DND-41 (cell line): ENCODE measurements at regions not wholly inside any gene's neighbourhood (a gene's known extent, or its start where the extent isn't known, plus 50 kb on each side); places are given as distances from the start of the nearest gene placed in this dataset.

Experiments
- ATAC-seq: fragments of 200-7000 bp; cut with Tn5 transposase; 3 replicates; pipeline ENCODE4 v1.9.1; 2021; ENCODE audit warnings: low read depth; ENCODE audit not compliant: insufficient read depth
- DNase-seq: peaks from one replicate; pipeline ENCODE4 v3.0.0-alpha.2; 2020
- H2AFZ ChIP-seq: 2 replicates; pipeline ENCODE4 v1.6.0; 2012; ENCODE audit warnings: low read depth, low read length
- H3K27ac ChIP-seq: 2 replicates; pipeline ENCODE4 v1.5.1; 2012; ENCODE audit warnings: low read length, inconsistent platforms
- H3K27me3 ChIP-seq: fragments of 200-600 bp; sonication (generic); 2 replicates; pipeline ENCODE4 v1.6.0; 2012; ENCODE audit warnings: low read length, mild to moderate bottlenecking, inconsistent platforms; ENCODE audit not compliant: insufficient read depth, poor library complexity
- H3K36me3 ChIP-seq: 2 replicates; pipeline ENCODE4 v1.5.1; 2012; ENCODE audit warnings: low read length, inconsistent platforms; ENCODE audit not compliant: insufficient read depth
- H3K4me1 ChIP-seq: 2 replicates; pipeline ENCODE4 v1.5.1; 2012; ENCODE audit warnings: mild to moderate bottlenecking, low read length; ENCODE audit not compliant: insufficient read depth
- H3K4me2 ChIP-seq: 2 replicates; pipeline ENCODE4 v1.6.0; 2012; ENCODE audit warnings: mild to moderate bottlenecking, moderate library complexity, low read length, inconsistent platforms; ENCODE audit not compliant: insufficient read depth
- H3K4me3 ChIP-seq, 2 experiments: fragments of 200-600 bp in 1 of 2; shearing (Covaris generic) in 1 of 2; 2 replicates each; pipeline ENCODE4 v1.5.1; 2012 to 2016; ENCODE audit warnings: inconsistent platforms in 2 of 2, low read length in 2 of 2, mild to moderate bottlenecking in 2 of 2, low read depth in 1 of 2, moderate library complexity in 1 of 2
- H3K79me2 ChIP-seq: 2 replicates; pipeline ENCODE4 v1.6.0; 2012; ENCODE audit warnings: low read length, inconsistent platforms; ENCODE audit not compliant: insufficient read depth
- H3K9ac ChIP-seq: 2 replicates; pipeline ENCODE4 v1.6.0; 2012; ENCODE audit warnings: low read depth, mild to moderate bottlenecking, inconsistent platforms, low read length, moderate library complexity
- H3K9me3 ChIP-seq: 2 replicates; pipeline ENCODE4 v1.5.1; 2012; ENCODE audit warnings: low read length, moderate library complexity, mild to moderate bottlenecking, inconsistent platforms; ENCODE audit not compliant: insufficient read depth, severe bottlenecking
- H4K20me1 ChIP-seq: 2 replicates; pipeline ENCODE4 v1.6.0; 2012; ENCODE audit warnings: low read length; ENCODE audit not compliant: insufficient read depth
- CTCF ChIP-seq: IDR thresholded peaks from 2 replicates; pipeline ENCODE4 v1.5.1; 2012; ENCODE audit warnings: borderline replicate concordance, low read length, moderate library complexity, mild to moderate bottlenecking; ENCODE audit not compliant: poor library complexity, severe bottlenecking; ENCODE audit errors: extremely low read depth
- EZH2 ChIP-seq: IDR thresholded peaks from 3 replicates; pipeline ENCODE4 v1.6.1; 2012; ENCODE audit warnings: borderline replicate concordance, low read depth, mild to moderate bottlenecking, moderate library complexity, low read length, inconsistent platforms; ENCODE audit not compliant: severe bottlenecking

- no peaks in the 10 kb centered on the region for H3K9me3 ChIP-seq
- peaks cover 25% of the 10 kb centered on the region for H3K4me1 ChIP-seq
- H4K20me1 ChIP-seq, result no peaks in the 10 kb centered on the region
- no peaks in the 10 kb centered on the region for H3K27me3 ChIP-seq
- H3K27ac ChIP-seq, result peak overlapping the region; percentile 62
- DNase-seq (peak; percentile 87), ATAC-seq (peak; percentile 97)
- H3K36me3 ChIP-seq, result no peaks in the 10 kb centered on the region
- H2AFZ ChIP-seq, result peak overlapping the region; percentile 45; the same call in 1 of the 2 replicates
- TF ChIP-seq EZH2 (no peak), CTCF (no peak)
- H3K4me3 ChIP-seq, result peak overlapping the region in 1 of 2 experiments; percentile 13; a peak in 1 of 4 replicates
- peak overlapping the region; percentile 43 for H3K4me2 ChIP-seq
- no peaks in the 10 kb centered on the region for H3K79me2 ChIP-seq
- peak overlapping the region; percentile 31 for H3K9ac ChIP-seq
These were observed 149.7 kb downstream of the TFAP2C start for GRCh38 chr20:56778765-56779195.

DNA sequence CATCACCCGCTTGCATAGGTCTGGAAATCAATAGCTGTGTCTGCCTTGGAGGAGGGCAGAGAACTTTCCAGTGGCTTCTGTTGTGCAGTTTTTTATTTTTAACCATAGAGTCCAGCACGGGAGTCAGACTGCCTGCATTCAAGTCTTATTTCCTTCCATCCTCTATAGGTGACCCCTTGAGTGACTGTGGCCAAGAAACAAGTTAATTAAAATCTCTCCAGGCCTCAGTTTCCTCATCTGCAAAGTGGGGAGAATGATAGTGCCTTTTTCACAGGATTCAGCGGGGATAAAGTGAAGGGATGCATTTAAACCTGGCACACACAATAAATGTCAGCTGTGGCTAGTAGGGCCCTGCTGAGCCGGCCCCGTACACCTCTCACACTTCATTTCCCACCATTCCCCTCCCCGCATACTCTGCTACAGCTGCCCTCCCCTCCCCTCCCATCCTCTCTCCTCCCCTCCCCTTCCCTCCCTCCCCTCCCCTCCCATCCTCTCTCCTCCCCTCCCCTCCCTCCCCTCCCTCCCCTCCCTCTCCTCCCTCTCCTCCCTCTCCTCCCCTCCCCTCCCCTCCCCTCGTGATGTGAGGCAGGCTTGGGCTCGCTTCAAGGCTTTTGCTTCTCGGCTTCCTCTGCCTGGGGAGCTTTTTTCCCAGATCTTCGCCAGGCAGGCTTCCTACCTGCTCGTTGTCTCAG, 150.5 kb downstream of the TFAP2C start:
- ATAC-seq, result peak; percentile 52
- H3K4me2 ChIP-seq, result peak overlapping the region; percentile 43
- peak overlapping the region; percentile 62 for H3K27ac ChIP-seq

DNA sequence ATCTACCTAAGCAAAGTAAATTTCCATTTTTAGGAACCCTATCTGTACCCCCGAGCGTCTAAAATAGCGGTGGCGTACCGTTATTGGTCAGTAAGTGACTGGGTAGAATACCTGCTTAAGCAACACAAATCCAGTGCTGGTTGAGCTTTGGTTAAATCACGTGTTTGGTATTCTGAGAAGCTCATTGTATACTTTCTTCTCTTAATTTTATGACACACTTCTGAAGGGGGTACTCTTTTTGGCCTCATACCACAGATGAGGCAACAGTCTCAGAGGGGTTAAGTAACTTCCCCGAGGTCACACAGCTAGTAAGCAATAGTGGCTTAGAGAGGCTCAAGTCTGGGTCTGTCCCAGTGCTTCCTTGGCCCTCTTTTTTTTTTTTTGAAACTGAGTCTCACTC, 151.2 kb downstream of the TFAP2C start:
- Histone ChIP-seq H2AFZ (no peak overlapping the region), H4K20me1 (no peaks in the 10 kb centered on the region), H3K4me1 (peaks cover 25% of the 10 kb centered on the region), H3K9me3 (no peaks in the 10 kb centered on the region), H3K27ac (peak overlapping the region; percentile 6; the same call in 1 of the 2 replicates), H3K79me2 (no peaks in the 10 kb centered on the region), H3K27me3 (no peaks in the 10 kb centered on the region), H3K4me3 (no peak overlapping the region), H3K4me2 (no peak overlapping the region), H3K9ac (no peak overlapping the region), H3K36me3 (no peaks in the 10 kb centered on the region)
- ATAC-seq, result no peak
- DNase-seq, result no peak
- TF ChIP-seq CTCF (no peak), EZH2 (no peak)

More for the DNA sequence above, 150.5 kb downstream of the TFAP2C start:
- H3K9me3 ChIP-seq, result no peaks in the 10 kb centered on the region
- no peak overlapping the region; a peak in 1 of 4 replicates for H3K4me3 ChIP-seq
- peak overlapping the region; percentile 31 for H3K9ac ChIP-seq
- H4K20me1 ChIP-seq, result no peaks in the 10 kb centered on the region
- H3K36me3 ChIP-seq, result no peaks in the 10 kb centered on the region
- no peak overlapping the region for H2AFZ ChIP-seq
- no peaks in the 10 kb centered on the region for H3K79me2 ChIP-seq
- no peak for TF ChIP-seq CTCF
- H3K4me1 ChIP-seq, result peaks cover 25% of the 10 kb centered on the region
- peak; percentile 59 for DNase-seq
- no peaks in the 10 kb centered on the region for H3K27me3 ChIP-seq
